Neuronal stem cell (in vitro differentiated cells): ENCODE measurements at regions not wholly inside any gene's neighbourhood (a gene's known extent, or its start where the extent isn't known, plus 50 kb on each side); places are given as distances from the start of the nearest gene placed in this dataset.

ENCODE experiments used
- DNase-seq: peaks from one replicate; pipeline ENCODE4 v3.0.0-alpha.2; 2013; ENCODE audit warnings: low spot score
- H2AFZ ChIP-seq: one replicate; pipeline ENCODE4 v1.6.1; 2013; ENCODE audit warnings: mild to moderate bottlenecking, low read length, inconsistent platforms
- H2AK5ac ChIP-seq: 2 replicates; pipeline ENCODE4 v1.6.1; 2013; ENCODE audit warnings: low read depth, mild to moderate bottlenecking, inconsistent platforms, low read length, moderate library complexity, mixed read lengths
- H2BK120ac ChIP-seq: 2 replicates; pipeline ENCODE4 v1.6.1; 2013; ENCODE audit warnings: low read depth, mild to moderate bottlenecking, inconsistent platforms, low read length, moderate library complexity, mixed read lengths
- H2BK12ac ChIP-seq: one replicate; pipeline ENCODE4 v1.6.1; 2013; ENCODE audit warnings: low read length, inconsistent platforms
- H2BK15ac ChIP-seq: 2 replicates; pipeline ENCODE4 v1.6.1; 2013; ENCODE audit warnings: mild to moderate bottlenecking, low read length, inconsistent platforms, mixed read lengths
- H2BK5ac ChIP-seq: one replicate; pipeline ENCODE4 v1.6.1; 2013; ENCODE audit warnings: inconsistent platforms, mild to moderate bottlenecking, low read length, moderate library complexity
- H3K14ac ChIP-seq: one replicate; pipeline ENCODE4 v1.6.1; 2013; ENCODE audit warnings: low read length, inconsistent platforms
- H3K18ac ChIP-seq: 2 replicates; pipeline ENCODE4 v1.6.1; 2013; ENCODE audit warnings: low read length, inconsistent platforms
- H3K23ac ChIP-seq: 2 replicates; pipeline ENCODE4 v1.6.1; 2013; ENCODE audit warnings: low read depth, mild to moderate bottlenecking, mixed read lengths, low read length, inconsistent platforms; ENCODE audit not compliant: poor library complexity
- H3K27ac ChIP-seq: replicated peaks from 3 replicates; pipeline ENCODE4 v1.5.1; 2013; ENCODE audit warnings: low read length, inconsistent platforms
- H3K27me3 ChIP-seq, 3 experiments: 2 replicates each; pipeline ENCODE4 v1.6.1; 2013; ENCODE audit warnings: low read length in 3 of 3, mild to moderate bottlenecking in 2 of 3, inconsistent platforms in 1 of 3, low read depth in 1 of 3, mixed read lengths in 1 of 3, moderate library complexity in 1 of 3; ENCODE audit not compliant: control insufficient read depth in 3 of 3, insufficient read depth in 3 of 3
- H3K36me3 ChIP-seq, 2 donors: replicated peaks in 1 of 2; 2 replicates each; pipeline ENCODE4 v1.6.1; 2013; ENCODE audit warnings: low read length in 2 of 2; ENCODE audit not compliant: control insufficient read depth in 2 of 2, insufficient read depth in 2 of 2
- H3K4ac ChIP-seq: 2 replicates; pipeline ENCODE4 v1.6.1; 2013; ENCODE audit warnings: inconsistent platforms, mild to moderate bottlenecking, low read length, moderate library complexity
- H3K4me1 ChIP-seq, 2 donors: 1 replicate in 1 of 2; 2 replicates in 1 of 2; pipeline ENCODE4 v1.6.1; 2013; ENCODE audit warnings: low read length in 2 of 2, low read depth in 1 of 2; ENCODE audit not compliant: control insufficient read depth in 2 of 2, insufficient read depth in 1 of 2
- H3K4me2 ChIP-seq: one replicate; pipeline ENCODE4 v1.6.1; 2013; ENCODE audit warnings: mild to moderate bottlenecking, low read length, inconsistent platforms; ENCODE audit not compliant: insufficient read depth, poor library complexity, severe bottlenecking
- H3K4me3 ChIP-seq, 2 donors: 2 replicates each; pipeline ENCODE4 v1.5.1; 2013; ENCODE audit warnings: low read length in 2 of 2, mild to moderate bottlenecking in 2 of 2, inconsistent platforms in 1 of 2, moderate library complexity in 1 of 2
- H3K79me1 ChIP-seq: one replicate; pipeline ENCODE4 v1.6.1; 2013; ENCODE audit warnings: low read depth, mild to moderate bottlenecking, inconsistent platforms, low read length, moderate library complexity
- H3K9ac ChIP-seq: one replicate; pipeline ENCODE4 v1.6.1; 2013; ENCODE audit warnings: mild to moderate bottlenecking, low read depth, low read length, inconsistent platforms; ENCODE audit not compliant: poor library complexity
- H3K9me3 ChIP-seq, 2 donors: replicated peaks in 1 of 2; 2 replicates each; pipeline versions ENCODE3 to v1.6.1; 2013; ENCODE audit warnings: low read length in 2 of 2, mild to moderate bottlenecking in 2 of 2, inconsistent platforms in 1 of 2, low read depth in 1 of 2, mixed read lengths in 1 of 2, moderate library complexity in 1 of 2; ENCODE audit not compliant: control insufficient read depth in 2 of 2, insufficient read depth in 1 of 2
- H4K8ac ChIP-seq: one replicate; pipeline ENCODE4 v1.6.1; 2013; ENCODE audit warnings: low read depth, mild to moderate bottlenecking, inconsistent platforms, low read length, moderate library complexity
- H4K91ac ChIP-seq: one replicate; pipeline ENCODE4 v1.6.1; 2013; ENCODE audit warnings: low read length, low read depth, mild to moderate bottlenecking, inconsistent platforms; ENCODE audit not compliant: poor library complexity
- WGBS, 2 donors: extraction: QIAGEN DNeasy Blood & Tissue Kit; methylation state at CpG; one replicate each; pipeline ENCODE4 v1.1.7; 2013; ENCODE audit warnings: missing lambda C conversion rate in 2 of 2, mixed read lengths in 1 of 2; ENCODE audit not compliant: insufficient read length in 2 of 2, insufficient replicate concordance in 1 of 2; ENCODE audit errors: extremely low coverage in 2 of 2; 5-methylcytosine and 5-hydroxymethylcytosine counted together

DNA sequence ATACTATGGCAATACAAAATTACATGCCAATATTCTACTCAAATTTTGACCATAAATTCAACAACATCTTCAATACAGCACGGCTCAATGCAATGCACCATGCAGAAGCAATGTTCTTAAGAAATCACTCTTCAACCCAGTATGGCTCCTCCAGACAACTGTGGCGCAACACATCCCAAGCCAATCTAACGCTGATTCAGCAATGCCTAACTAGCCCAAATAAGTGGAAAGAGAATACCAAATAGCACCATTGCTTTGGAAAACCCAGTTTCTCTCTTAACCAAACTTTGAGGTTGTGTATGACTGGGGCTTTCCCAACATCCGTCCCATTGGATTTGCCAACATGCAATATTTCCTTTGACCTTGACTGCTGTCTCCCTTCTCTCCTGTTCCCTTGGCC is 211.1 kb upstream of the TBX3 start:
- H4K91ac ChIP-seq = no peak overlapping the region
- H2BK5ac ChIP-seq = no peak overlapping the region
- no CpG with 5 or more reads among the region's 4 CpGs for WGBS, 2 donors
- no peaks in the 10 kb centered on the region for H3K9me3 ChIP-seq
- H2BK12ac ChIP-seq = no peak overlapping the region
- peaks cover 0 to 1% of the 10 kb centered on the region in 2 donors for H3K4me1 ChIP-seq
- no peaks in the 10 kb centered on the region for H3K36me3 ChIP-seq
- no peak overlapping the region for H3K4ac ChIP-seq
- no peak overlapping the region for H3K4me3 ChIP-seq
- no peak overlapping the region for H2BK120ac ChIP-seq
- H4K8ac ChIP-seq = no peak overlapping the region
- no peak overlapping the region for H3K27ac ChIP-seq
- no peak overlapping the region for H3K9ac ChIP-seq
- H2AK5ac ChIP-seq = no peak overlapping the region
- H3K23ac ChIP-seq = no peak overlapping the region
- no peak overlapping the region for H3K18ac ChIP-seq
- H2BK15ac ChIP-seq = no peak overlapping the region
- peaks cover 0 to 3% (median 0%) of the 10 kb centered on the region in 3 experiments for H3K27me3 ChIP-seq
- H2AFZ ChIP-seq = no peak overlapping the region
- no peaks in the 10 kb centered on the region for H3K79me1 ChIP-seq
- DNase-seq = no peak
- H3K4me2 ChIP-seq = no peak overlapping the region
- H3K14ac ChIP-seq = no peak overlapping the region

DNA sequence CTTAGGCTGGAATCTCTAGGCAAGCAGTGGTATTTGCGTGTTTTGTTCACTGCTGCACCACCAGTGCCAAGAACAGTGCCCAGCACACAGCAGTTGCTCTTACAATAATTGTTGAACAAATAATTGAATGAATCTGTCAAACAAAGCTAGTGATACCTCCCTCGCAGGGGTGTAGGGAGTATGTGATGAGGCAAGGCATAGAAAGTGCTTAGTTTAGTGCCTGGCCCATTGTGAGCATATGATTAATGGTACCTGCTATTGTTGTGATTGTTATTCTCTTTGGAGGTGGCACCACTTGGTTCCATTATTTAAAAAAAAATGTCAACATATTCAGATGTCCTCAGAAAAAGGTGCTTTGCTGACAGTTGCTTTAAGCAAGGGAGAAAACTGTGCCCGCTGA is 210.1 kb upstream of the TBX3 start:
- Histone ChIP-seq H2BK5ac (no peak overlapping the region), H3K23ac (no peak overlapping the region), H4K8ac (no peak overlapping the region), H3K4me2 (no peak overlapping the region), H3K18ac (no peak overlapping the region), H2BK12ac (no peak overlapping the region), H2AFZ (no peak overlapping the region), H3K79me1 (no peaks in the 10 kb centered on the region), H3K9me3 (no peaks in the 10 kb centered on the region), H3K27me3 (no peaks in the 10 kb centered on the region), H3K27ac (no peak overlapping the region), H3K4me1 (peaks cover 0 to 1% of the 10 kb centered on the region in 2 donors), H4K91ac (no peak overlapping the region), H3K9ac (no peak overlapping the region), H3K4me3 (no peak overlapping the region), H2BK15ac (no peak overlapping the region), H3K14ac (no peak overlapping the region), H3K4ac (no peak overlapping the region), H3K36me3 (no peaks in the 10 kb centered on the region), H2AK5ac (no peak overlapping the region), H2BK120ac (no peak overlapping the region)
- WGBS, 2 donors = no CpG with 5 or more reads among the region's 3 CpGs
- no peak for DNase-seq

- H3K9ac ChIP-seq = no peak overlapping the region
- no peak overlapping the region for H2BK120ac ChIP-seq
- H3K36me3 ChIP-seq = no peaks in the 10 kb centered on the region
- H3K27ac ChIP-seq = no peak overlapping the region
- H4K8ac ChIP-seq = no peak overlapping the region
- H3K14ac ChIP-seq = no peak overlapping the region
- H2AK5ac ChIP-seq = no peak overlapping the region
- no peaks in the 10 kb centered on the region for H3K9me3 ChIP-seq
- H2BK12ac ChIP-seq = no peak overlapping the region
- H3K4ac ChIP-seq = no peak overlapping the region
- no peaks in the 10 kb centered on the region for H3K27me3 ChIP-seq
- H3K4me3 ChIP-seq = no peak overlapping the region
- no peak for DNase-seq
- H3K4me1 ChIP-seq = no peaks in the 10 kb centered on the region
- H3K23ac ChIP-seq = no peak overlapping the region
- no peak overlapping the region for H2BK15ac ChIP-seq
- no peak overlapping the region for H2AFZ ChIP-seq
- no peak overlapping the region for H4K91ac ChIP-seq
- no peaks in the 10 kb centered on the region for H3K79me1 ChIP-seq
- H2BK5ac ChIP-seq = no peak overlapping the region
- WGBS, 2 donors = no CpG with 5 or more reads among the region's 2 CpGs
- no peak overlapping the region for H3K18ac ChIP-seq
- no peak overlapping the region for H3K4me2 ChIP-seq
Observed at GRCh38 chr12:114888928-114889584, 205.1 kb upstream of the TBX3 start.

GRCh38 chr12:114888448-114888847 is 204.5 kb upstream of the TBX3 start:
- DNase-seq = no peak
- Histone ChIP-seq H2BK15ac (no peak overlapping the region), H4K8ac (no peak overlapping the region), H2BK5ac (no peak overlapping the region), H3K27ac (no peak overlapping the region), H3K18ac (no peak overlapping the region), H3K27me3 (no peaks in the 10 kb centered on the region), H2AFZ (no peak overlapping the region), H3K4me3 (no peak overlapping the region), H3K9me3 (no peaks in the 10 kb centered on the region), H2BK12ac (no peak overlapping the region), H4K91ac (no peak overlapping the region), H3K36me3 (no peaks in the 10 kb centered on the region), H3K4me2 (no peak overlapping the region), H3K14ac (no peak overlapping the region), H3K23ac (no peak overlapping the region), H3K79me1 (no peaks in the 10 kb centered on the region), H2AK5ac (no peak overlapping the region), H2BK120ac (no peak overlapping the region), H3K4me1 (no peaks in the 10 kb centered on the region), H3K9ac (no peak overlapping the region), H3K4ac (no peak overlapping the region)
- WGBS, 2 donors = no CpG with 5 or more reads among the region's 1 CpG
